OCI-LY7 (cell line): ENCODE measurements at regions not wholly inside any gene's neighbourhood (a gene's known extent, or its start where the extent isn't known, plus 50 kb on each side); places are given as distances from the start of the nearest gene placed in this dataset.

ENCODE experiments used
- BruUV-seq: library from RNA; stranded (reverse); fragments of 400-500 nt; replicated peaks from 2 replicates; lab custom pipeline; 2021; lab: Mats Ljungman, UMichigan
- CTCF ChIA-PET: fragments of 300-600 bp; sonication (Branson Sonifier 250); formaldehyde crosslinking; loops from one replicate; lab custom pipeline; 2022; ENCODE audit warnings: antibody characterized with exemption; ENCODE audit not compliant: unreplicated experiment; lab: Charles Lee
- POLR2A ChIA-PET: fragments of 300-600 bp; sonication (Branson Sonifier 250); formaldehyde crosslinking; loops from one replicate; lab custom pipeline; 2022; ENCODE audit warnings: antibody characterized with exemption; lab: Charles Lee
- DNase-seq: peaks from one replicate; pipeline ENCODE4 v3.0.0-alpha.2; 2015; ENCODE audit warnings: low spot score
- H2AFZ ChIP-seq: fragments of 200-600 bp; sonication (generic), shearing (Covaris generic); 2 replicates; pipeline ENCODE4 v1.6.1; 2014; ENCODE audit warnings: mild to moderate bottlenecking, antibody characterized with exemption, low read length, moderate library complexity
- H3K27ac ChIP-seq: fragments of 200-600 bp; sonication (generic); 2 replicates; pipeline ENCODE4 v1.5.1; 2014; ENCODE audit warnings: mixed run types, low read depth, mild to moderate bottlenecking, moderate library complexity, low read length, inconsistent platforms; ENCODE audit not compliant: poor library complexity, severe bottlenecking
- H3K36me3 ChIP-seq: fragments of 200-600 bp; sonication (generic); 2 replicates; pipeline ENCODE4 v1.6.1; 2014; ENCODE audit warnings: mild to moderate bottlenecking, antibody characterized with exemption, low read length, moderate library complexity, mixed read lengths; ENCODE audit not compliant: insufficient read depth
- H3K4me1 ChIP-seq: fragments of 200-600 bp; sonication (generic); 2 replicates; pipeline ENCODE4 v1.5.1; 2014; ENCODE audit warnings: mild to moderate bottlenecking, low read length; ENCODE audit not compliant: insufficient read depth, poor library complexity, severe bottlenecking
- H3K4me2 ChIP-seq: fragments of 200-600 bp; sonication (generic); 2 replicates; pipeline ENCODE4 v1.6.1; 2014; ENCODE audit warnings: mild to moderate bottlenecking, low read length
- H3K4me3 ChIP-seq: fragments of 200-600 bp; sonication (generic); 2 replicates; pipeline ENCODE4 v1.5.1; 2014; ENCODE audit warnings: mild to moderate bottlenecking, low read depth, low read length; ENCODE audit not compliant: poor library complexity, severe bottlenecking
- H3K79me2 ChIP-seq: fragments of 200-600 bp; sonication (generic); 2 replicates; pipeline ENCODE4 v1.6.1; 2016; ENCODE audit warnings: low read depth, mild to moderate bottlenecking, low read length, moderate library complexity, mixed read lengths; ENCODE audit not compliant: insufficient read depth
- H3K9me2 ChIP-seq: fragments of 200-600 bp; sonication (generic); 2 replicates; pipeline ENCODE4 v1.6.1; 2016; ENCODE audit warnings: mild to moderate bottlenecking, low read length, mixed read lengths; ENCODE audit not compliant: insufficient read depth
- H3K9me3 ChIP-seq: fragments of 200-600 bp; sonication (generic); 2 replicates; pipeline ENCODE4 v1.6.1; 2014; ENCODE audit warnings: mild to moderate bottlenecking, mixed run types, low read length, mixed read lengths
- H4K20me1 ChIP-seq: fragments of 200-600 bp; sonication (generic); 2 replicates; pipeline ENCODE4 v1.6.1; 2014; ENCODE audit warnings: mild to moderate bottlenecking, antibody characterized with exemption, low read length, moderate library complexity, mixed read lengths; ENCODE audit not compliant: insufficient read depth
- CTCF ChIP-seq: fragments of 200-600 bp; sonication (generic); conservative IDR thresholded peaks from 2 replicates; pipeline ENCODE4 v1.5.1; 2014; ENCODE audit warnings: mild to moderate bottlenecking, antibody characterized with exemption, low read length, moderate library complexity, mixed read lengths
- EZH2phosphoT487 ChIP-seq: fragments of 200-600 bp; sonication (generic); IDR thresholded peaks from 2 replicates; pipeline ENCODE4 v1.6.1; 2018; ENCODE audit warnings: low read depth, borderline replicate concordance, mild to moderate bottlenecking, mixed run types, antibody characterized with exemption, low read length, moderate library complexity, mixed read lengths
- intact Hi-C: fragments of 100-400 bp; cut with micrococcal nuclease; formaldehyde crosslinking; loops from one replicate; pipeline ENCODE4 v1.10.0; 2022; ENCODE audit not compliant: unreplicated experiment

- ChIA-PET POLR2A (no interaction called here), CTCF (no interaction called here)
Observed at GRCh38 chrY:20449277-20449676, 126.3 kb upstream of the EIF1AY start.

GRCh38 chrY:20470140-20470539, 105.4 kb upstream of the EIF1AY start:
- intact Hi-C loops, result no loop called here
- CTCF ChIA-PET, result no interaction called here

More at GRCh38 chrY:20449277-20449676, 126.3 kb upstream of the EIF1AY start:
- intact Hi-C loops, result no loop called here
- H3K27ac ChIP-seq, result no peak overlapping the region
- H3K4me1 ChIP-seq, result no peaks in the 10 kb centered on the region
- TF ChIP-seq CTCF, result no peak
- TF ChIP-seq EZH2phosphoT487, result no peak
- no peak overlapping the region for H2AFZ ChIP-seq
- BruUV-seq, result no TSS peak
- no peak overlapping the region for H3K4me2 ChIP-seq
- no peaks in the 10 kb centered on the region for H3K9me3 ChIP-seq
- H3K9me2 ChIP-seq, result no peaks in the 10 kb centered on the region
- H3K4me3 ChIP-seq, result no peak overlapping the region
- H4K20me1 ChIP-seq, result no peaks in the 10 kb centered on the region
- no peak for DNase-seq
- H3K36me3 ChIP-seq, result no peaks in the 10 kb centered on the region
- H3K79me2 ChIP-seq, result no peaks in the 10 kb centered on the region

More at GRCh38 chrY:20470140-20470539, 105.4 kb upstream of the EIF1AY start:
- Histone ChIP-seq H3K4me3 (no peak overlapping the region), H3K27ac (no peak overlapping the region), H3K9me3 (no peaks in the 10 kb centered on the region), H3K4me1 (no peaks in the 10 kb centered on the region), H4K20me1 (no peaks in the 10 kb centered on the region), H2AFZ (no peak overlapping the region), H3K36me3 (no peaks in the 10 kb centered on the region), H3K9me2 (no peaks in the 10 kb centered on the region), H3K4me2 (no peak overlapping the region), H3K79me2 (no peaks in the 10 kb centered on the region)
- BruUV-seq, result no TSS peak
- no peak for DNase-seq
- POLR2A ChIA-PET, result interaction anchor here (0.7 kb wide), 1 partner anchor 1014 kb away, joined by 3 read pairs; no protein-coding TSS in a partner anchor
- TF ChIP-seq EZH2phosphoT487, result no peak
- TF ChIP-seq CTCF, result no peak
